Loucy (cell line): ENCODE measurements at regions not wholly inside any gene's neighbourhood (a gene's known extent, or its start where the extent isn't known, plus 50 kb on each side); places are given as distances from the start of the nearest gene placed in this dataset.

ENCODE experiments used
- H2AFZ ChIP-seq: fragments of 200-600 bp; sonication (generic); 2 replicates; pipeline ENCODE4 v1.6.0; 2016; ENCODE audit warnings: antibody characterized with exemption, mild to moderate bottlenecking, low read length, moderate library complexity
- H3F3A ChIP-seq: fragments of 200-600 bp; 2 replicates; pipeline ENCODE4 v1.6.0; 2016; ENCODE audit warnings: antibody characterized with exemption, low read depth, mild to moderate bottlenecking
- H3K27me3 ChIP-seq: fragments of 200-600 bp; sonication (generic); 2 replicates; pipeline ENCODE4 v1.6.1; 2014; ENCODE audit warnings: low read length, mild to moderate bottlenecking; ENCODE audit not compliant: insufficient read depth, poor library complexity, severe bottlenecking
- H3K36me3 ChIP-seq: fragments of 200-600 bp; sonication (generic); 2 replicates; pipeline ENCODE4 v1.6.1; 2016; ENCODE audit warnings: low read length; ENCODE audit not compliant: insufficient read depth
- H3K4me1 ChIP-seq: fragments of 200-600 bp; sonication (generic); 2 replicates; pipeline ENCODE4 v1.5.1; 2014; ENCODE audit warnings: low read length, mild to moderate bottlenecking; ENCODE audit not compliant: insufficient read depth, poor library complexity, severe bottlenecking
- H3K4me2 ChIP-seq: fragments of 200-600 bp; sonication (generic); 2 replicates; pipeline ENCODE4 v1.6.0; 2014; ENCODE audit warnings: antibody characterized with exemption, low read length, low read depth, mild to moderate bottlenecking; ENCODE audit not compliant: poor library complexity, severe bottlenecking
- H3K4me3 ChIP-seq: fragments of 200-600 bp; sonication (generic); 2 replicates; pipeline ENCODE4 v1.5.1; 2014; ENCODE audit warnings: low read length, mild to moderate bottlenecking, mixed read lengths; ENCODE audit not compliant: poor library complexity, severe bottlenecking
- H3K79me2 ChIP-seq: fragments of 200-600 bp; sonication (generic); 2 replicates; pipeline ENCODE4 v1.6.1; 2014; ENCODE audit warnings: low read length; ENCODE audit not compliant: insufficient read depth
- H3K9ac ChIP-seq: fragments of 200-600 bp; sonication (generic); 2 replicates; pipeline ENCODE4 v1.6.0; 2014; ENCODE audit warnings: mild to moderate bottlenecking, low read depth, low read length, moderate library complexity; ENCODE audit not compliant: poor library complexity, severe bottlenecking
- H3K9me2 ChIP-seq: fragments of 200-600 bp; sonication (generic); replicated peaks from 2 replicates; pipeline ENCODE4 v1.6.1; 2016; ENCODE audit warnings: low read depth, low read length, mixed read lengths
- H3K9me3 ChIP-seq: fragments of 200-600 bp; sonication (generic); 2 replicates; pipeline ENCODE4 v1.6.1; 2014; ENCODE audit warnings: mild to moderate bottlenecking, antibody characterized with exemption, low read length, low read depth; ENCODE audit not compliant: insufficient read depth
- H4K20me1 ChIP-seq: fragments of 200-600 bp; sonication (generic); 2 replicates; pipeline ENCODE4 v1.6.0; 2014; ENCODE audit warnings: antibody characterized with exemption, low read length, mild to moderate bottlenecking; ENCODE audit not compliant: insufficient read depth, poor library complexity, severe bottlenecking
- CTCF ChIP-seq: fragments of 200-600 bp; sonication (generic); conservative IDR thresholded peaks from 2 replicates; pipeline ENCODE4 v1.5.1; 2014; ENCODE audit warnings: mild to moderate bottlenecking, antibody characterized with exemption, low read length
- EZH2phosphoT487 ChIP-seq: fragments of 200-600 bp; IDR thresholded peaks from 2 replicates; pipeline ENCODE4 v1.6.1; 2018; ENCODE audit warnings: antibody characterized with exemption, mild to moderate bottlenecking, moderate library complexity, borderline replicate concordance

GRCh38 chr12:45131506-45131905 is 80.6 kb upstream of the DBX2 start:
- no peak for TF ChIP-seq CTCF
- Histone ChIP-seq H3F3A (no peaks in the 10 kb centered on the region), H2AFZ (peak overlapping the region; percentile 17), H3K4me1 (no peaks in the 10 kb centered on the region), H4K20me1 (no peaks in the 10 kb centered on the region), H3K9me2 (no peaks in the 10 kb centered on the region), H3K9ac (no peak overlapping the region), H3K36me3 (no peaks in the 10 kb centered on the region), H3K79me2 (no peaks in the 10 kb centered on the region), H3K4me2 (peak overlapping the region; percentile 51), H3K9me3 (no peaks in the 10 kb centered on the region), H3K27me3 (no peaks in the 10 kb centered on the region), H3K4me3 (no peak overlapping the region)

- no peak for TF ChIP-seq CTCF
- TF ChIP-seq EZH2phosphoT487: no peak
- no peaks in the 10 kb centered on the region for H3K36me3 ChIP-seq
Observed at GRCh38 chr12:45138609-45139008, 77.3 kb upstream of the ANO6 start.

GRCh38 chr12:45148006-45148405 is 67.9 kb upstream of the ANO6 start:
- H3K4me3 ChIP-seq: no peak overlapping the region
- peaks cover 4% of the 10 kb centered on the region for H3K27me3 ChIP-seq
- H3K4me2 ChIP-seq: no peak overlapping the region
- H2AFZ ChIP-seq: no peak overlapping the region
- no peaks in the 10 kb centered on the region for H3K36me3 ChIP-seq
- H3F3A ChIP-seq: no peaks in the 10 kb centered on the region
- no peaks in the 10 kb centered on the region for H3K9me2 ChIP-seq
- TF ChIP-seq EZH2phosphoT487: no peak
- TF ChIP-seq CTCF: no peak
- H3K4me1 ChIP-seq: no peaks in the 10 kb centered on the region
- H4K20me1 ChIP-seq: no peaks in the 10 kb centered on the region
- H3K79me2 ChIP-seq: no peaks in the 10 kb centered on the region
- peaks cover 4% of the 10 kb centered on the region; the same call in 1 of the 2 replicates for H3K9me3 ChIP-seq
- no peak overlapping the region for H3K9ac ChIP-seq

More at GRCh38 chr12:45138609-45139008, 77.3 kb upstream of the ANO6 start:
- 0 out of 2 replicates have a peak overlapping the region, but pooled peaks have one; percentile 37 for H2AFZ ChIP-seq
- no peaks in the 10 kb centered on the region for H3K9me2 ChIP-seq
- H3F3A ChIP-seq: no peaks in the 10 kb centered on the region
- no peaks in the 10 kb centered on the region for H4K20me1 ChIP-seq
- H3K9me3 ChIP-seq: no peaks in the 10 kb centered on the region
- H3K27me3 ChIP-seq: no peaks in the 10 kb centered on the region
- H3K4me1 ChIP-seq: no peaks in the 10 kb centered on the region
- H3K4me2 ChIP-seq: no peak overlapping the region
- no peaks in the 10 kb centered on the region for H3K79me2 ChIP-seq
- H3K9ac ChIP-seq: no peak overlapping the region
- no peak overlapping the region for H3K4me3 ChIP-seq
